ENCODE measurements at regions not wholly inside any gene's neighbourhood (a gene's known extent, or its start where the extent isn't known, plus 50 kb on each side); places are given as distances from the start of the nearest gene placed in this dataset.

GRCh38 chr18:42287047-42287446, 332.0 kb downstream of the PIK3C3 start:
- no peak for TF ChIP-seq CTCF (conservative IDR thresholded peaks at IDR 0.05; ENCODE audit: low read length)
- TF ChIP-seq EZH2phosphoT487 (IDR thresholded peaks at IDR 0.05; ENCODE audit: borderline replicate concordance, low read depth, low read length) = no peak
